Ramos (cell line): ENCODE measurements at regions not wholly inside any gene's neighbourhood (a gene's known extent, or its start where the extent isn't known, plus 50 kb on each side); places are given as distances from the start of the nearest gene placed in this dataset.
"Not testable (repeated sequence)": the region's sequence is repeated elsewhere in the genome, so short reads cannot be mapped to it uniquely, and the experiment has no call there.

Source experiments
- in situ Hi-C: fragments of 300-500 bp; cut with MboI; formaldehyde crosslinking; loops from one replicate; pipeline ENCODE4 v1.14.3; 2022; ENCODE audit warnings: low sequenced_read_pairs; ENCODE audit not compliant: unreplicated experiment

DNA sequence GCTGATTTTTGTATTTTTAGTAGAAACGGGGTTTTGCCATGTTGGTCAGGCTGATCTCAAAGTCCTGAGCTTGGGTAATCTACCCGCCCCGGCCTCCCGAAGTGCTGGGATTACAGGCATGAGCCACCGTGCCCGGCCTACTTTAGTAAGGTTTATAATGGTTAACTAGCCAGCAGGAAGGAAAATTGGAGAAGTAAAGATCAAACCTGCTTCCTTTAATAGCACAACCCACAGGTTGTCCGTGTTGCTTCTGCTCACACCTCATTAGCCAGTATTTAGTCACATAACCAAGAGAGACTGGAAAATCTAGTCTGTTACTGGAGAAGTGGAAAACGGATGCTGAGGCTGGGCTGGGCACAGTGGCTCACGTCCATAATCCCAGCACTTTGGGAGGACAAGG is 51.9 kb upstream of the TBL1XR1 start:
- in situ Hi-C loops = no loop called here

DNA sequence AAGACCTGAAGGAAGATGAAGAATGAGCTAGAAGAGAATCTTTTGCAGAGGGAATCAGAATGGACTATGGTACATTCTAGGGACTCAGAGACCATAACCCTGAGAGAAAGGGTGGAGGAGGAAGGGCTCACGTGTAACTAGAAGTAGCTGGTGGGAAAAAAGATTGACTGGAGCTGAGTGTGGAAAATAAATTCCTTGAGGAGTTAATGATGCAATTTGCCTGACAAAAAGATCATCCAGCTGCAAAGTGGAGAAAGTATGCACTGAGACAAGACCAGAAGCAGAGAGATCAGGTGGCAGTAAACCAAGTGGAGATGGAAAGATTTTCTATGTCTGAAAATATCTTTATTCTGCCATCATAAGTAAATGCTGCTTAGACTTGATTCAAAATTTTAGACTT is 52.9 kb upstream of the TBL1XR1 start:
- in situ Hi-C loops = no loop called here

DNA sequence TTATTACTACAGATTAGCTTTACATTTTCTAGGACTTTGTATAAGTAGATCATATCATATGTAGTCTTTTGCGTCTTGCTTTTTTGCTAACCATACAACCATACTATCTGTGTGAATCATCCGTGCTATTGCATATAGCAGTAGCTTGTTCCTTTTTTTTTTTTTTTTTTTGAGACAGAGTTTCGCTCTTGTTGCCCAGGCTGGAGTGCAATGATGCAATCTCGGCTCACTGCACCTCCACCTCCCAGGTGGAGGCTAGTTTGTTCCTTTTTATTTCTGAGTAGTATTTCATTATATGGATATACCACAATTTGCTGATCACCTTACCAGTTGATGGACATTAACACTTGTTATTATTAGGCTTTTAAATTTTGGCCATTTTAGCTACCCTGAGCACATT is 54.5 kb upstream of the TBL1XR1 start:
- in situ Hi-C loops = no loop called here

DNA sequence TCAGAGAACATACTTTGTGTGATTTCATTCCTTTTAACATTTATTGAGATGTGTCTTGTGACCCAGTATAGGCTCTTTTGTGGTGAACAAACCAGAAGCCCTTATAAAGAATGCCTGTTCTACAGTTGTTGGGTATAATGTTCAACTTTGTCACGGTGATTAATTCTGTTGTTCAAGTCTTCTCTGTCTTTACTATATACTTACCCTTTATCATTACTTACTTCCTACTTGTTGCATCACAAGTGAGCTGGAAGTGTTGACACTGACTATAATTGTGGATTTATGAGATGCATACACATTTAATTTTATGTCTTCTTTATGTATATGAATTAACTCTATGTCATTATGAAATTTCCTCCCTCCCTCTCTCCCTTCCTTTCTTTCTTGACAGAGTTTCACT is 59.7 kb upstream of the TBL1XR1 start:
- in situ Hi-C loops = no loop called here

DNA sequence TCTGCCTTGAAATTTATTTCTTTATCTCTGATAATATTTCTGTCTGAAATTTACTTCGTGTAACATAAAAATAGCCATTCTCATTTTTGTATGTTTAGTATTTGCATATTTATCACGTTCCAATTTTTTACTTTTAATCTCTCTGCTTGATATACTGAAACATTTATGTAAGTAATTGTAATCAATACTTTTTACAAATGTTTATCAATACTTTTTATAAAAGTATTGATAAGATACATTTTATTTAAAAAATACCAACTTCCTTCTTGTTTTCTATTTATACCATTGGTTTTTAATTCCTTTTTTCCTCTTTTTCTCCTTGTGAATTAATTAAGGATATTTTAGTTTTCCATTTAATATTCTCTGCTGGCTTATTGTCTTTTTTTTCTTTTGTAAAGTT is 60.3 kb upstream of the TBL1XR1 start:
- in situ Hi-C loops = no loop called here

DNA sequence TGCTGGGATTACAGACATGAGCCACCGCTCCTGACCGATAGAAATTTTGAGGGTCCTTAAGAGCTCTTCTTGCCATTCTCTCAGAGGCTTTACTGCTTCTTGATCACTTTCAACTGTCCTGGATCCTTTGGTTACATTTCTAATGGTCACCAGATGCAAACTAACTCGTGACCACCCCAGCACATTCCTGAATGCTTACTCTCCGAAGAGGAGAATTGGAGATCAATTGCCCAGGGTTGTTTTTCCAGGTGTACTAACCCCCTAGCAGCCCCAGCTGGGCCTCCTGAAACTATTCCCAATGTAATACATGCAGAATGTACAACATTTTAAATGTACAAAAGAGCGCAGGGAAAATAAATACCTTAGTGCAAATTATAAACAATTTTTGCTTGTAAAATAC is 65.1 kb upstream of the TBL1XR1 start:
- in situ Hi-C loops = no loop called here

DNA sequence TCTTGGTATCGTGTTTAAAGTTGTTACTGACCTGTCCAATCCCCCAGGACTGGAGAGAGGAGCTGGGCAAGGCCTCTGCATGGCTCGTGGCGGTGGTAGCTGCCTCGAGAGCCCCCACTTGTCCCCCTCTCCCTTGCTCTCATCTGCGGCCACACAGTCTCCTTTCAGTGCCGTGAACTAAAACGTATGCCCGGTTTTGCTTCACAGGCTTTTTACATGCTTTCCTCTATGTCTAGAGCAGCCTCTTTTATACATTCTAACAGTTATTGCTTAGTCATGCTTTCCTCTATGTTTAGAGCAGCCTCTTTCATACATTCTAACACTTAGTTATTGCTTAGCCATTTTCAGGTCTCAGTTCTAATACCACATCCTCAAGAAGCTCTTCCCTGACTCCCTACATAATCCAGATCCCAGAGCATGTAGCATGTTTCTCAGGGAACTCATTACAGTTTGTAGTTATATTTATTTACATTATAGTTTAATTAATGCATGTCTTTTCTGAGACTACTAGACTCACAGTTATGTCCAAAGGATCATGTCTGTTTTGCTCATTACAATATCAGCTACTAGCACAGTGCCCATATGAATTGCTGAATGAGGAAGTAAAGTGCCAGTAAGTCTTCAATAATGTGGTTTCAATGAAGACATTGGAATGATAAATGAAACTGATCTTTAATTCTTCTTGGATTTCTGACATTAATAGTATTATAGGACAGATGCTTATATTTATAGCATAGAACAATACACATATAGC is 66.5 kb upstream of the TBL1XR1 start:
- in situ Hi-C loops = no loop called here

DNA sequence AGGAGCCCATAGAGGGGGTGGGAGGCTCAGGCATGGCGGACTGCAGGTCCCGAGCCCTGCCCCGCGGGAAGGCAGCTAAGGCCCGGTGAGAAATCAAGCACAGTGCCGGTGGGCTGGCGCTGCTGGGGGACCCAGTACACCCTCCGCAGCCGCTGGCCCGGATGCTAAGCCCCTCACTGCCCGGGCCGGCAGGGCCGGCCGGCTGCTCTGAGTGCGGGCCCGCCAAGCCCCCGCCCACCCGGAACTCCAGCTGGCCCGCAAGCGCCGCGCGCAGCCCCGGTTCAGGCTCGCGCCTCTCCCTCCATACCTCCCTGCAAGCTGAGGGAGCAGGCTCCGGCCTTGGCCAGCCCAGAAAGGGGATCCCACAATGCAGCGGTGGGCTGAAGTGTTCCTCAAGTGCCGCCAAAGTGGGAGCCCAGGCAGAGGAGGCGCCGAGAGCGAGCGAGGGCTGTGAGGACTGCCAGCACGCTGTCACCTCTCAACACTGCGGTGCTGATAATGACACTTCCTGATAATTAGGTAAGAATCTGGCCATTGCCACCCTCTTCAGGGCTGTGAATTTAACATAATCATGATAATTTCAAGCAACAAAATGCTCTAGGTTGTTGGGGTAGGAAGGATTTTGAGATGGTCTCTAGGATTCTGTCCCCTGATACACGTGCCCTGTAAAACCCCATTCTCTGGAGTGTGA is 74.7 kb upstream of the TBL1XR1 start:
- in situ Hi-C loops = not testable (repeated sequence)

DNA sequence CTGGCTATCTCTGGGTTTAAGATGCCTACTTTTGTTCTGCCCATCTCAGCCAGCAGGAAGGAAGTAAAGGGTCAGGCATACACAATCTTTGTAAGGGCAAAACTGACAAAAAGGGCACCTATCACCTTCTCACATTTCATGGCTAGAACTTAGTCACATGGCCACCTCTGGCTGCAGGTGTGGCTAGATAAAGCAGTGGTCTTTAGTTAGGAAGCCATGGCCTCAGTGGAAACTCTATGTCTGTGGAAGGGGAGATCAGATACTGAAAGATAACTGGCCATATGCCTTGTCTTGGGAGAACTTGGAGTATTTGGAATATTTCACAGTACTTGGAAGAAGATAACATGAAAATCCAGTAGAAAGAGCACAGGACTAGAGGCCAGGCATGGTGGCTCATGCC is 80.7 kb upstream of the TBL1XR1 start:
- in situ Hi-C loops = no loop called here

DNA sequence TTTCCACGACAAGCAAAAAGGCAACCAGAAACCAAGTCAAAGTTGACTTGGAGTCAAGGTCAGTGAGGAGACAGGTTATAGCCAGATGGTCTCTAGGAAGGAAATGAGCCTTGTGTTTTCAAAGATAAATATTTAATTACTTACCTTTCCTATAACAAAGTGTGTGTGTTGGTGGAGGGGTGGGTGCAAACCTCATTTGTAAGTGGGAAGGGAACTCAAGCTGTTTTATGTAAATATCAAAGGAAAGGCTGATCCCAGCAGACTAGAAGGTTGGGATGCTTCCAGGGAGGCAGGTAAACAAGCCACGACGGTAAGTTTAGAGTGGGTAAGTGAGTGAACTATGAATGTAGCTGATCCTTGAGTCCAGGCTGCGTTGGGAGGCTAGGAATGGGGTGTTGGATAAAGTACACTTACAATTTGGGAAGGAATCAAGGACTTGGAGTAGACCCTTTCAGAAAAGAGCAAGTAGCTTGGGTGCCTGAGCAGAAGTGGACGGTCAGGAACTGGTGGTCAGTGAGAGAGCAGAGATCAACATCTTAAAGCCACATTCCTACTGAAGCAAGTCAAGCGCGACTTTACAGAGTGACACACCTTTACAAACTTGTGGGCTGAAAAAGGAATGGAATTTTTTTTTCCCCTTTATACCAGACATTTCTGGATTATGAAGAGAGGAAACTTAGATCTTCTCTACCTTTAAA is 82.0 kb upstream of the TBL1XR1 start:
- in situ Hi-C loops = no loop called here

DNA sequence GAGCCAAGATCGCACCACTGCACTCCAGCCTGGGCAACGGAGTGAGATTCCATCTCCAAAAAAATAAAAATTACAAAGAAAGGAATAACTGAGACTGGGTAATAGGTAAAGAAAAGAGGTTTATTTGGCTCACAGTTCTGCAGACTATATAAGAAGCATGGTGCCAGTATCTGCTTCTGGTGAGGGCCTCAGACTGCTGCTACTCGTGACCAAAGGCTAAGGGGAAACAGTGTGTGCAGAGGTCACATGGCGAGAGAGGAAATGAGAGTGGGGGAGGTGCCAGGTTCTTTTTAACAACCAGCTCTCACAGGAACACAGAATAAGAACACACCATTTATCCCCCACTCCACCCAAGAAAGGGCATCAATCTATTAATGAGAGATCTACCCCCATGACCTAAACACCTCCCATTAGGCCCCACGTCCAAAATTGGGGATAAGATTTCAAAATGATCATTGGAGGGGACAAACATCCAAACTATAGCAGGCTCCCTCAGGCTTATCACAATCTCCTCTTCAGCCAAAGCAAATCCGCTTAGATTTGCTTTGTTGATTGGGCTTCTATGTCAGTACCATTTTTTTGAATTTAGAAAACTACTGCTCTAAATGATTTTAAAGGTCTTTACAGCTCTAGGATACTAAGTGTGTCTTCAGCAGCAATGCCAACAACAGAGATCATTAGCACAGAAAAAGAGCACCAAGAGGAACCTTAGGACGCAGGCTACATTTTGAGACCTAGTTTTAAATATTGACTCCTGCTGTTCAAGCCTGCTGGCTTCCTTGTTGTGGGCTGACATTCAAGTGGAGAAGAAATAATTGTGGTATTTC is 84.2 kb upstream of the TBL1XR1 start:
- in situ Hi-C loops = no loop called here

DNA sequence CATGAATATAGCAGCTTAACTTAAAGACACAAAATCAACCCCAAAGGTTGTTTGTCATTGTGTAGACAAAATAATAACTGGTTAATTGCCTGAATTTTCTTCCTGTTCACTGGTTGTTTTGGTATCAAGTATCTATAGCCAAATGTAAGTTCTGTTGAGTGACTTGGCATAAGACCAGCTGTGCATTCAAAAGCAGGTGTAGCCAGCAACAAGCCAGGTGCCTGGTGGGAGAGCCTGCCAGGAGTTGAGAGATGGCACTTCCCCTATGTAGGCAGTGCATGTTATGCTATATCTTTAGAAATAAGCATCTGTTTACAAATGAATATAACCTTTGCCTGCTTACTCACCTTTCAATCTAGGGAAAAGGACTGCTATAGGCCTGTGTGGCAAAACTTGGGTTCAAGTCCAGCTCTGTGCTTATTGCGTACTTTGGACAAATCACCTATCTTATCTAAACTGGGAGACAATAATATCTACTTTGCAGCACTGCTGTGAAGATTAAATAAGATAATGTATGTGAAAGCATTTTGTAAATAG is 84.9 kb upstream of the TBL1XR1 start:
- in situ Hi-C loops = no loop called here

DNA sequence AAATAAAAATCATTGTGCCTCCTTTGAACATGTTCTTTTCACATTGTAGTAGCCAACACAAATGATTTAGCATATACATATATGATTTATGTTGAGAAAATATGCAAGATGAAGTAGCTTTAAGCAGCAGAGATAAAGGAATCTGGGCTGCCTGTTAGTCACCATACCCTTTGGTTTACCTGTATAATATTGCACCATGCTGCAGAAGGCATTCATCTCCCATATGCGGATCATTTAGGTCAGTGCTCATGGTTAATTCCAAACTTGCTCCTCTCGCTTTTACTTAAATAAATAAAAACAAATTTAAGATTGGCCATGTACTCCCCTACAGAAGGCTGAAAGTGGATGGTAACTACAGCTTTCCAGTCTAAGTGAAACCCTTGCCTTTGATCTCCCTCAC is 86.7 kb upstream of the TBL1XR1 start:
- in situ Hi-C loops = no loop called here

DNA sequence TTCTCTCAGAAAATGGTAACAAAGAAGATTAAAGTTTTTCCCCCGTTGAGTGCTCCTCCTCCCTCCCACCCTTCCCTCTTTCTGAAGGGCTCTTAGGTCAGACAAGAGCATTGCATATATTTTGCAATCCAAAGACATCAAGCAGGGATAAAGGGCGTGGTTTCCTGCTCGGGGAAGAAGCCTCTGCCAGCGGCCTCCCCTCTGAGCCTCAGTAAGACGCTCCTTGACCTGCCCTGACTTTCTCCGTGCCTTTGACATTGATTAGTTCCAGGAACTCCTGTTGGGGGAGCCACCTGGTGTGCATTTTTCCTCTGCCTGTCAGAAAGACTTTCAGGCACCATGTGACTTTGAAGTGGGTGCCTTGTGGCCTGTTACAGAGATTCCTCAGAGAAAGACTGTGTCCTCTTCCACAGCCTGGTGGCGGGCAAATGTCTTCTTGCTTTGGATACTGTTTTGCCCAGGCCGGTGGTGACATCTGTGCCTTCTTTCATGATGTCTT is 87.2 kb upstream of the TBL1XR1 start:
- in situ Hi-C loops = no loop called here

DNA sequence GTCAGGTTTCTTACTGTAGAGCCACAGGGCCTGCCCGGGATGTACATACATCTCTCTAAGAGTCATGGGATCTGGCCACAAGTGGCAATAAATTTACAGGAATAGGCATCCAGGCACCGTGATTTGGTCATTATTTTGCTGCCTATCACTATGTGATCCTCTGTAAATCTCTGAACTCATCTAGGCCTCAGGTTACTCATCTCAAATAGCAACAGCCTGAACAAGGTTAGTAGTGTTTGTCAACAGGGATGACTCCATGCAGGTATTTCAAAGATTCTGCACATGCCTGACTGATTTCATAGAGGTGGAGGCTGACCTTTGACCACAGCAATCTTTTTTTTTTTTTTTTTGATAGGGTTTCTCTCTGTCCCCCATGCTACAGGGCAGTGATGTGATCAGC is 88.8 kb upstream of the TBL1XR1 start:
- in situ Hi-C loops = no loop called here

DNA sequence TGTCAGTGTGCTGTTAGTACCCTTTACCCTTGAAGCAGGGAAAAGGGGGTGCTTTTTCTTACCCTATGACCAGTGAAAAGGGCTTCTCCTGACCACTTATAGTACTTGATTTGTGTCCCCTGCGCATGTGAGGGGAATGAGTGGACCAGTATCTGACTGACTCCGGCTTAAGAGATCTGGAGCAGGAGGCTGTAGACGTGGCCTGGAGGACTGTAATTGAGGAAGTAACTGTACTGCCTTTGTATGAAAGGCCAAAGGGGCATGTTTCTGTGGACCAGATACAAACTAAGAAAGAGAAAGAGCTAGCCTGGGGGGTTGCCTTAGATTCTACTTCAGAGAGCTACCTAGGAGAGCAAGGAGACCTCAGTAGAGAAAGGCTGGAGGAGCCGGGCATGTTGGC is 89.9 kb upstream of the TBL1XR1 start:
- in situ Hi-C loops = no loop called here

DNA sequence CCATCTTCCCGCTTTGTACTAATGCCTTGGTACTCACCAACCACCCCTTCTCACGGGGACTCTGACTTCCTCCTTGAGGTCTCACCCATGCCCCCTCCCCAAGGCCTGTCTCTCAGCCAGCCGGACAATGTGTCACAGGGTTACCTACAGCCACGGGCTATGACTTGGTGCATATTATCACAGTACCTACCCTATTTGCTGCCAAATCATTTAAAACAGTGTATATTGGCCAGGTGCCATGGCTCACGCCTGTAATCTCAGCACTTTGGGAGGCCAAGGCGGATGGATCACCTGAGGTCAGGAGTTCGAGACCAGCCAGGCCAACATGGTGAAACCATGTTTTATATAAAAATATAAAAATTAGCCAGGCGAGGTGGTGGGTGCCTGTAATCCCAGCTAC is 93.4 kb upstream of the TBL1XR1 start:
- in situ Hi-C loops = no loop called here

DNA sequence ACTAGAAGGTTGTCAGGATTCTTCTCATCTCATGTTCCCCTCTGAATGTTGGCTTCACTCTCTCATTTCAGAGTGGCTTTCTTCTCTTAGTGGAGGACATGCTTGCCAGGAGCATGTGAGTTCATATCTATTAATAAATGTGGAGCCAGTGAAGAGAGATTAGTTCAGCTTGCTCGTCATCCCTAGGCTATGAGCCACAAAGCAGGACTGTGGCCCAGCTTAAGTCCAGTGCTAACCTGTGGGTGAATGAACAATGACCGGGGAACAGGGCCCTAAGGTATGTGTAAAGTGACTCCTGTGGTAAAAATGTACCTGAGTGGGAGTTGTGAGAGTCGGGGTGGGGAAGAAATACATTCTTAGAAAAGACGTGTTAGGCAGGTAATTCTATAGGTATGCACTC is 96.9 kb upstream of the TBL1XR1 start:
- in situ Hi-C loops = no loop called here

DNA sequence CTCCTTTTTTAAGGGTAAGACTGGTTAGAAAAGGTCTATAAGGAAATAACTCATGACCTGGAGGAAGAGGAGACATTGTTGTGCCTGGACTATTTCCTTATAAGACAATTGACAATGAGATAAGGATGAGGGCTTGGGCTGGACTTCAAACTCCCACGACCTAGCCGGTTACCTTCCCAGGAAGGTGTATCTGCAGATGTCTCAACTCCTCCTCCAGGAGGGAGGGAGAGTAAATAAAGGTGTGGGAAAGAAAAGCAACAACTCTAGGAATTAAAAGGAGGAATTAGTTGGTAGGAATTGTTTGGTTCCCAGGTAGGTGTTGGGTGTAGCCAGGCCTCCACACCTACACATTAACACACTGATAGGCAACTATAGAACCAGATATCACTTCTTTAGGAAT is 97.8 kb upstream of the TBL1XR1 start:
- in situ Hi-C loops = no loop called here

DNA sequence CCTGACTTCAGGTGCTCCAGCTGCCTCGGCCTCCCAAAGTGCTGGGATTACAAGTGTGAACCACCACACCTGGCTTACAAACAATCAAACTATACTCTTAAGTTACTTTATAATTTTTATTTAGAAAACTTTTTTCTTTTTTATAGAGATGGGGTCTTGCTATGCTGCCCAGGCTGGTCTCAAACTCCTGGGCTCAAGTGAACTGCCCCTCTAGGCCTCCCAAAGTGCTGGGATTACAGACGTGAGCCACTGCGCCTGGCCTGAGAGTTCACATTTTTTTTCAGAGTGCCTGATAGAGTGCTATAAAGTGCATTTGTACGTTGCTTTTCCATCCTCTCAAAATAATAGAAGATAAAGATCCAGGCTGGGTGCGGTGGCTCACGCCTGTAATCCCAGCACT is 102.0 kb upstream of the TBL1XR1 start:
- in situ Hi-C loops = no loop called here
